ENCODE measurements at regions not wholly inside any gene's neighbourhood (a gene's known extent, or its start where the extent isn't known, plus 50 kb on each side); places are given as distances from the start of the nearest gene placed in this dataset.

DNA sequence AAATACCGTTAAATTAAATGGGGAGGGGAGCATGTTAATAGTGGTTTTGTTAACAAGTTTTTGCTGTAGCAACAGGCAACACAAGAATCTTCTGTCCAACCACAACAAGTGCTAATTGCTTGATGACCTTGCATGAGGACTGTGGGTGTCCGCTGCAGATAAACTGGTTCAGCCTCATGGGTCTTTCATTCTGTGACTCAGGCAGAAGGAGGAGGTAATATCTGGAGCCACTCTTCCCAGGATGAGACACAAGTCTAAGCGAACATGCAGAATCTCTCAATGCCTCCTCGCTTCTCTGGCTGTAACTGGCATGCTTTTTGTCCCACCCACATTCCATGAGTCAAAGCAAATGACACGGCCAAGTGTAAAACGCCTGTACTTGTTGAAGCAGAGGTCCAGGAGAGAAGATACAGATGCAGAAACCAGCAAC, 56.6 kb upstream of the MYO16 start:
- TF ChIP-seq EZH2 (IDR thresholded peaks at IDR 0.05; ENCODE audit: borderline replicate concordance), result no peak
- TF ChIP-seq, protein P1, sequence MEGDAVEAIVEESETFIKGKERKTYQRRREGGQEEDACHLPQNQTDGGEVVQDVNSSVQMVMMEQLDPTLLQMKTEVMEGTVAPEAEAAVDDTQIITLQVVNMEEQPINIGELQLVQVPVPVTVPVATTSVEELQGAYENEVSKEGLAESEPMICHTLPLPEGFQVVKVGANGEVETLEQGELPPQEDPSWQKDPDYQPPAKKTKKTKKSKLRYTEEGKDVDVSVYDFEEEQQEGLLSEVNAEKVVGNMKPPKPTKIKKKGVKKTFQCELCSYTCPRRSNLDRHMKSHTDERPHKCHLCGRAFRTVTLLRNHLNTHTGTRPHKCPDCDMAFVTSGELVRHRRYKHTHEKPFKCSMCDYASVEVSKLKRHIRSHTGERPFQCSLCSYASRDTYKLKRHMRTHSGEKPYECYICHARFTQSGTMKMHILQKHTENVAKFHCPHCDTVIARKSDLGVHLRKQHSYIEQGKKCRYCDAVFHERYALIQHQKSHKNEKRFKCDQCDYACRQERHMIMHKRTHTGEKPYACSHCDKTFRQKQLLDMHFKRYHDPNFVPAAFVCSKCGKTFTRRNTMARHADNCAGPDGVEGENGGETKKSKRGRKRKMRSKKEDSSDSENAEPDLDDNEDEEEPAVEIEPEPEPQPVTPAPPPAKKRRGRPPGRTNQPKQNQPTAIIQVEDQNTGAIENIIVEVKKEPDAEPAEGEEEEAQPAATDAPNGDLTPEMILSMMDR (IDR thresholded peaks at IDR 0.05; ENCODE audit: poor library complexity), result no peak
